Effector memory CD8-positive, alpha-beta T cell (primary cell): ENCODE measurements at regions not wholly inside any gene's neighbourhood (a gene's known extent, or its start where the extent isn't known, plus 50 kb on each side); places are given as distances from the start of the nearest gene placed in this dataset.

Experiments
- ATAC-seq: fragments of 150-1000 bp; cut with Tn5 transposase; replicated peaks from 2 replicates; pipeline ENCODE4 v1.10.0; 2021; ENCODE audit warnings: mild to moderate bottlenecking, moderate library complexity
- DNase-seq, 3 experiments: peaks; one replicate each; pipeline ENCODE4 v3.0.0; 2021
- H3K27ac Mint-ChIP-seq, 2 donors: one replicate each; pipeline ENCODE4 v1.8.0; 2022; ENCODE audit warnings: mild to moderate bottlenecking in 2 of 2, mixed read lengths in 2 of 2, moderate library complexity in 2 of 2
- H3K27me3 Mint-ChIP-seq, 2 donors: one replicate each; pipeline ENCODE4 v1.8.0; 2022; ENCODE audit warnings: mixed read lengths in 2 of 2
- H3K36me3 Mint-ChIP-seq: one replicate; pipeline ENCODE4 v1.8.0; 2022; ENCODE audit warnings: mild to moderate bottlenecking, moderate library complexity, mixed read lengths; ENCODE audit not compliant: insufficient read depth
- H3K4me1 Mint-ChIP-seq, 2 donors: one replicate each; pipeline ENCODE4 v1.8.0; 2022; ENCODE audit warnings: low read depth in 2 of 2, mixed read lengths in 2 of 2
- H3K4me3 Mint-ChIP-seq, 2 donors: one replicate each; pipeline ENCODE4 v1.8.0; 2022; ENCODE audit warnings: mild to moderate bottlenecking in 2 of 2, mixed read lengths in 2 of 2, moderate library complexity in 2 of 2
- H3K9me3 Mint-ChIP-seq, 2 donors: one replicate each; pipeline ENCODE4 v1.8.0; 2022; ENCODE audit warnings: mixed read lengths in 2 of 2

DNA sequence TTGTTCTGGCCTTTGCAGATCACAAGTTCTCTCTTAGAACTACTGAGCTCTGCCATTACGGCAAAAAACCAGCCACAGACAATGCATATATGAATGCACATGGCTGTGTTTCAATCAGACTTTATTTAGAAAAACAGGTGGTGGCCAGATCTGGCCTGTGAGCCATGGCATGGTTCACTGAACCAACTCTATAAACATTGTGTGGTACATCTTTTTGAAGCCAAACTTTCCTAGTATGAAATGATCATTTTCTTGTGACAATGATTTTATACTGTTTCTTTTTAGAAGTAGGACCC, 65.9 kb upstream of the AMZ2 start:
- DNase-seq (peak in 1 of 3 experiments; percentile 28), ATAC-seq (no peak)
- H3K36me3 Mint-ChIP-seq, result peaks cover 54% of the 10 kb centered on the region
- H3K9me3 Mint-ChIP-seq, result no peaks in the 10 kb centered on the region
- no peaks in the 10 kb centered on the region for H3K27me3 Mint-ChIP-seq
- H3K27ac Mint-ChIP-seq, result peak overlapping the region; percentile 87 to 92
- peaks cover 46 to 47% of the 10 kb centered on the region in 2 donors for H3K4me1 Mint-ChIP-seq
- H3K4me3 Mint-ChIP-seq, result peak overlapping the region; percentile 94 to 98

DNA sequence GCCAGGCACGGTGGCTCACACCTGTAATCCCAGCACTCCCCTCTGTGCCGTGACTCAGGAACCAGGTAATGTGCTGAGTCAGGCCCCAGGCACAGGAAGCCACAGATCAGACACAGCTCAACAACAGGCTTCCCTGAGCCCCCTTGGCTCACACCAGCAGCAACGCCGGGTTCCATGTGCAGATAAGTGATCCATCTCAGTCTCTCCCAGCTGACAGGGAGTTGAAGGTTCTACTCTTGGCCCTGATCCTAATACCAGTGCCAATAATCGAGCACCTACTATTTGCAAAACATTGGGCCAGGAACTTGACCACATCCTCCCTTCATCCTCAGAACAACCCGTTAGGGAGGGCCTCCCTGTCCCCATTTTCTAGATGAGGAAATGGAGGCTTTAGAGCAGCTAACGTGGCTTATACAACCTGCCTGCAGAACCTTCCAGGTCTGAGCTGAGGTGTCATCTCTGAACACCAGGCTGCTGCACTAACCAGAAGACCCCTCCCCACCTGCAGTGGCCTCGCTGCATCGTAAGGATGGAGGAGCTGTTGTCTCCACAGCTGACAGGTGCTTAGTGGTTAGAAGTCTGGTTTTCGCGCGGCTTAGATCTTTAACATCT, 64.8 kb upstream of the AMZ2 start:
- Mint-ChIP-seq H3K9me3 (no peaks in the 10 kb centered on the region), H3K36me3 (peaks cover 61% of the 10 kb centered on the region), H3K4me1 (peaks cover 50 to 57% of the 10 kb centered on the region in 2 donors), H3K4me3 (peak overlapping the region; percentile 94 to 98), H3K27ac (peak overlapping the region; percentile 87 to 92), H3K27me3 (no peaks in the 10 kb centered on the region)
- ATAC-seq, result peak; percentile 65
- peak; percentile 63 to 68 (median 63) for DNase-seq

- ATAC-seq (no peak), DNase-seq (no peak)
- Mint-ChIP-seq H3K9me3 (no peaks in the 10 kb centered on the region), H3K27ac (peak overlapping the region; percentile 87 to 92), H3K4me1 (peaks cover 50 to 57% of the 10 kb centered on the region in 2 donors), H3K27me3 (no peaks in the 10 kb centered on the region), H3K4me3 (peak overlapping the region; percentile 94 to 98), H3K36me3 (peaks cover 63% of the 10 kb centered on the region)
Measured at GRCh38 chr17:68184141-68184571, 63.7 kb upstream of the AMZ2 start.

- Mint-ChIP-seq H3K4me3 (peak overlapping the region; percentile 94 to 98), H3K27ac (peak overlapping the region; percentile 87 to 92), H3K36me3 (peaks cover 65% of the 10 kb centered on the region), H3K27me3 (no peaks in the 10 kb centered on the region), H3K4me1 (peaks cover 50 to 60% of the 10 kb centered on the region in 2 donors), H3K9me3 (no peaks in the 10 kb centered on the region)
- ATAC-seq (peak; percentile 67), DNase-seq (peak; percentile 62 to 64 (median 63))
Measured at GRCh38 chr17:68184816-68185436, 62.9 kb upstream of the AMZ2 start.

DNA sequence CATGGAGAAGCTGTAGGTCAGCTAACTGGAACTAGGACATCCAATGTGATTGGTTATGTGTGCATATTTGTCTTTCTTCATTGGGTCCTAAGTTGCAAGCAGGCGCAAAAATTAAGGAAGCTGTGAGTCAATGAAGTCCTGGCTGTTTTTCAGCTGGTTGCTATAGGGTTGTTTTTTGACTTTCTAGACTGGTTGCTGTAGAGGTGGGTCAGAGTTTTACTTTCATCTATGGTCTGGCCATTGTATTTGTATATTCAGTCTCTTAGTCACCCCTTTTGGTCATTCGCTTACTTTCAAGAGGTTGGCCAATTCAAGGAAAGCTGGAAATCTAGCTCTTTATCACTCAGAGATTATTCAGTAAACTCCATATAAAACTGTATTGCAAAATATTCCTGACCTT, 62.0 kb upstream of the AMZ2 start:
- H3K27me3 Mint-ChIP-seq, result no peaks in the 10 kb centered on the region
- no peaks in the 10 kb centered on the region for H3K9me3 Mint-ChIP-seq
- peaks cover 59% of the 10 kb centered on the region for H3K36me3 Mint-ChIP-seq
- peaks cover 45 to 60% of the 10 kb centered on the region in 2 donors for H3K4me1 Mint-ChIP-seq
- DNase-seq (no peak), ATAC-seq (no peak)
- H3K4me3 Mint-ChIP-seq, result peak overlapping the region; percentile 94 to 98
- H3K27ac Mint-ChIP-seq, result peak overlapping the region; percentile 87 to 92

DNA sequence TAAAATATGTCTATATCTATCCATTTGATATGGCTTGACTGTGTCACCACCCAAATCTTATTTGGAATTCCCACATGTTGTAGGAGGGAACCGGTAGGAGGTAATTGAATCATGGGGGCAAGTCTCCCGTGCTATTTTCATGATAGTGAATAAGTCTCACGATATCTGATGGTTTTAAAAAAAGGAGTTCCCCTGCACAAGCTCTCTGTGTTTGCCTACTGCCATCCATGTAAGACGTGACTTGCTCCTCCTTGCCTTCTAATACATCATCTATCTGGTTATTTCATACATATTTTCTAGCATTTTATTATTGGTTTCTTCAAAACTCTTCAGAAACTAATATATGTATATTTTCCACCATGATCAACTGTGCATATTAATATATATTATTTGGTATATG, 57.3 kb upstream of the AMZ2 start:
- H3K27ac Mint-ChIP-seq, result peak overlapping the region; percentile 32 to 77
- peaks cover 26 to 47% of the 10 kb centered on the region in 2 donors for H3K4me1 Mint-ChIP-seq
- no peak overlapping the region for H3K4me3 Mint-ChIP-seq
- H3K27me3 Mint-ChIP-seq, result no peaks in the 10 kb centered on the region
- DNase-seq (no peak), ATAC-seq (no peak)
- H3K36me3 Mint-ChIP-seq, result peaks cover 37% of the 10 kb centered on the region
- no peaks in the 10 kb centered on the region for H3K9me3 Mint-ChIP-seq

GRCh38 chr17:68195667-68196393, 52.0 kb upstream of the AMZ2 start:
- Mint-ChIP-seq H3K4me3 (peak overlapping the region; percentile 90), H3K27me3 (no peaks in the 10 kb centered on the region), H3K27ac (peak overlapping the region; percentile 78 to 90), H3K4me1 (peaks cover 29 to 31% of the 10 kb centered on the region in 2 donors), H3K36me3 (peaks cover 27% of the 10 kb centered on the region), H3K9me3 (no peaks in the 10 kb centered on the region)
- no peak for ATAC-seq
- DNase-seq, result no peak

- no peaks in the 10 kb centered on the region for H3K9me3 Mint-ChIP-seq
- H3K4me1 Mint-ChIP-seq, result peaks cover 27 to 34% of the 10 kb centered on the region in 2 donors
- H3K4me3 Mint-ChIP-seq, result peak overlapping the region; percentile 90
- H3K27me3 Mint-ChIP-seq, result no peaks in the 10 kb centered on the region
- H3K27ac Mint-ChIP-seq, result peak overlapping the region; percentile 83 to 90
- ATAC-seq (no peak), DNase-seq (no peak)
- H3K36me3 Mint-ChIP-seq, result peaks cover 34% of the 10 kb centered on the region
Measured at GRCh38 chr17:68196394-68197090, 51.3 kb upstream of the AMZ2 start.

DNA sequence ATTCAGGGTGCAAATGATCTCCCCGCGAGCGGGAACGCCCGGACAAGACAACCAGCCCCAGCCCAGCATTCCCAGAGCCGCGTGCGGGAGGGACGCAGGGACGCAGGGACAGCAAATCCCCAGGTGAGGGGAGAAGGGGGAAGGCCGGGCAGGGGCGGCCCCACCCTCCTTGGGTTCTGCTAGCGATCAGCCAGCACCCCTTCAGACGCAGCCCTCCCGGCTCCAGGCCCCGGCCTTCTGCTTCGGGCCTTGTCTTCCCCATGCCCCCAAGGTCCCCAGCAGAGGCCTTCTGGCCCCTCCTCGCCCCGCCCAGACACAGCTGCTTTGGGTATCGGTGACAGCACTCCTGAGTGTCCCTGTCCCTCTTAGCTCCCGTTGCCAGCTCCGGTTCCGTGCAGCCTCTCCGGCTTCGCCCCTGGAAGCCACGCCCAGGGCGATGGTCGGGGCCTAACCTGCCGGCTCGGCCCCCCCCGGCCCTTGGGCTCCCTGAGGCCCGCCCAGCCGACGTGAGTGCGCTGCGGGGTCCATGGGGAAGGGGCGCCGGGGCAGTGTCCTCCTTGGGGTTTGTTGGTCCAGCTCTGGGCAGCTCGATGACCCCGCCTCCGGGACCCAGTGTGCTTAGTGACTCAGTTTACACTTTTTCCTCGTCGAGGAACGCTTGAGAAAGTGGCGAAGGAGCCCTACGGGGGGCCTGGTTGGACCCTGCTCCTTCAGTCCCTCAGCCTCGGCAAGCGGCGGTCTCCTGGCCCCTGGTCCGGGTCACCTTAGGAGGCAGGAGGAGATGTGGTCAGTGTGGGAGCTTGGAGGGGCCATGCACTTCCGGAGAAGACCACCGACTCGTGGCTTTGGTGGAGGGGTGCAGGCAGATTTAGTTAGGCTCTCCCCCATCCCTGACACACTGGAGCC, 50.5 kb upstream of the AMZ2 start:
- peak overlapping the region; percentile 83 to 90 for H3K27ac Mint-ChIP-seq
- H3K9me3 Mint-ChIP-seq, result no peaks in the 10 kb centered on the region
- peaks cover 33% of the 10 kb centered on the region for H3K36me3 Mint-ChIP-seq
- ATAC-seq (peak; percentile 18), DNase-seq (peak in 1 of 3 experiments; percentile 25)
- no peaks in the 10 kb centered on the region for H3K27me3 Mint-ChIP-seq
- peaks cover 21 to 33% of the 10 kb centered on the region in 2 donors for H3K4me1 Mint-ChIP-seq
- peak overlapping the region; percentile 90 for H3K4me3 Mint-ChIP-seq

- Mint-ChIP-seq H3K9me3 (no peaks in the 10 kb centered on the region), H3K4me1 (peaks cover 23 to 30% of the 10 kb centered on the region in 2 donors), H3K27me3 (no peaks in the 10 kb centered on the region), H3K36me3 (peaks cover 38% of the 10 kb centered on the region), H3K27ac (peak overlapping the region; percentile 83 to 90), H3K4me3 (peak overlapping the region; percentile 90)
- ATAC-seq (no peak), DNase-seq (no peak)
Measured at GRCh38 chr17:68197997-68198930, 49.6 kb upstream of the AMZ2 start.
